ENCODE measurements at regions not wholly inside any gene's neighbourhood (a gene's known extent, or its start where the extent isn't known, plus 50 kb on each side); places are given as distances from the start of the nearest gene placed in this dataset.

DNA sequence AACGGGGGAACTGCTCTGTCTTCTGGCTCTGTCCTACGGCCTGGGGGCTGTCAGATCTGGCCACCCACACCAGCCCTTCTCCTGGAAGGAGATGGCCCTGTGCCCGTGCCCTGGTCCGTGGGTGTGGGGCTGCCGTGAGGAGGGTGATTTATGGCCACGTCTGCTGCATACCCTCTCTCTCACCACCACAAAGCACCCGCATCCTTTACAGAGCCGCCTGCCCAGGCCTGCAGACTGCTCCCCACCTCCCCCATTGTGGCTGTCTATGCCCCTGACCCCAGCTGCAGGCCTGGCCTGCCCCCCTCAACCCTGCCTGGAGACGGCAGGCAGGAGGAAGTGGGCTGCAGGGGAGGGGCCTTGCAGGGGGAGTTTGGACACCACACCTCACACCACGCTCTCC lies 72.7 kb upstream of the GATA5 start:
- POLR2A ChIA-PET, result no interaction called here
- H3K4me3 ChIP-seq (ENCODE audit: low read depth, low read length), result no peak overlapping the region
- TF ChIP-seq, protein P1, sequence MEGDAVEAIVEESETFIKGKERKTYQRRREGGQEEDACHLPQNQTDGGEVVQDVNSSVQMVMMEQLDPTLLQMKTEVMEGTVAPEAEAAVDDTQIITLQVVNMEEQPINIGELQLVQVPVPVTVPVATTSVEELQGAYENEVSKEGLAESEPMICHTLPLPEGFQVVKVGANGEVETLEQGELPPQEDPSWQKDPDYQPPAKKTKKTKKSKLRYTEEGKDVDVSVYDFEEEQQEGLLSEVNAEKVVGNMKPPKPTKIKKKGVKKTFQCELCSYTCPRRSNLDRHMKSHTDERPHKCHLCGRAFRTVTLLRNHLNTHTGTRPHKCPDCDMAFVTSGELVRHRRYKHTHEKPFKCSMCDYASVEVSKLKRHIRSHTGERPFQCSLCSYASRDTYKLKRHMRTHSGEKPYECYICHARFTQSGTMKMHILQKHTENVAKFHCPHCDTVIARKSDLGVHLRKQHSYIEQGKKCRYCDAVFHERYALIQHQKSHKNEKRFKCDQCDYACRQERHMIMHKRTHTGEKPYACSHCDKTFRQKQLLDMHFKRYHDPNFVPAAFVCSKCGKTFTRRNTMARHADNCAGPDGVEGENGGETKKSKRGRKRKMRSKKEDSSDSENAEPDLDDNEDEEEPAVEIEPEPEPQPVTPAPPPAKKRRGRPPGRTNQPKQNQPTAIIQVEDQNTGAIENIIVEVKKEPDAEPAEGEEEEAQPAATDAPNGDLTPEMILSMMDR (IDR thresholded peaks at IDR 0.05; ENCODE audit: insufficient read depth, low read length, missing control alignments), result no peak
- CTCF ChIA-PET, result no interaction called here
- no peak for DNase-seq (ENCODE audit: low read depth, low spot score)

DNA sequence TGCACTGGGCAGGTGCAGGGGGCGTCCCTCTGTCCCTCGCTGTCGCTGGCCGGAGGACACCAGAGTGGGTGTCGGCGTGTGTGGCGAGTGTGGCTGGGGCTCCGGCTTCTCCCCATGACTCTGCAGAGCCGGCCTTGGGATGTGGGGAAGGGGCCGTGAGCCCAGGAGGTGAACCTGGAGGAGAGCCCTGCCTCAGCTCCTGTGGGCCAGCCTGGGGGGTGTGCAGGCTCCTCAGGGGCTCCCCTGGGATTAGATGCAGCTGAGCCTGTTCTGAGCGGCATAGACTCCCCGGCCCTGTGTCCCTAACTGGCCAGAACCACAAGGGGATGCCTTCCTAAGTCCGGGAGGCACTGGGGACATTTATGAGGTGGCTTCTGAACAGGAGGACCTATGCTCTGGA lies 73.2 kb upstream of the GATA5 start:
- TF ChIP-seq, protein P1 (IDR thresholded peaks at IDR 0.05; ENCODE audit: insufficient read depth, low read length, missing control alignments), result no peak
- CTCF ChIA-PET, result no interaction called here
- H3K4me3 ChIP-seq (ENCODE audit: low read depth, low read length), result no peak overlapping the region
- POLR2A ChIA-PET, result no interaction called here
- no peak for DNase-seq (ENCODE audit: low read depth, low spot score)

DNA sequence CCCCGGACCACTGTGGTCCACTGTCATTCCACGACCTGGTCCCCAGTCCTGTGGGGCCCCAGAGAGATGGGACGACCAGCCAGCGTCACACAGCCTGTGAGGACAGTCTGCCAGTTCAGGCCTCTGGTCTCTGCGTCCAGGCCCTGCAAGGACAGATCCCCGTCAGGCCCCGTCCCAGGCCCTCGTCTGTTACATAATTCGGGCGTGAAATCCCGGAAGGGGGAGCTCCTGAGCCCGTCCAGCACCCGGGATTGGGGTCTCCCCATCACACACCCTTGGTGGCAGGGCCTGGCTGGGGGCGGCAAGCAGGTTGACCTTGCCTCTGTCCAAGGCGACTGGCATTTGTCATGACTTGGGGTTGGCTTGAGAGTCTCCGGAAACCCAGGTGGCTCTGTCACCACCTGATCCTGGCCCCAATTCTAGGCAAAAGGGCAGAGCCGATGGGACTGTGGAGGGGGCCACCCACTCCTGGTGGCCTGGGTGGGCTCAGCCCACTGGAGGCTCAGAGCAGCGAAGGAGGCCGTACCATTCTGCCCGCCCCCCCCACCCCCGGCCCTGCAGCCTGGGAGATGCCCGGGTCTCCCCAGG lies 73.8 kb upstream of the GATA5 start:
- DNase-seq (ENCODE audit: low read depth, low spot score), result no peak
- ChIA-PET CTCF (no interaction called here), POLR2A (no interaction called here)
- no peak overlapping the region for H3K4me3 ChIP-seq (ENCODE audit: low read depth, low read length)
- TF ChIP-seq, protein P1 (IDR thresholded peaks at IDR 0.05; ENCODE audit: insufficient read depth, low read length, missing control alignments), result no peak

DNA sequence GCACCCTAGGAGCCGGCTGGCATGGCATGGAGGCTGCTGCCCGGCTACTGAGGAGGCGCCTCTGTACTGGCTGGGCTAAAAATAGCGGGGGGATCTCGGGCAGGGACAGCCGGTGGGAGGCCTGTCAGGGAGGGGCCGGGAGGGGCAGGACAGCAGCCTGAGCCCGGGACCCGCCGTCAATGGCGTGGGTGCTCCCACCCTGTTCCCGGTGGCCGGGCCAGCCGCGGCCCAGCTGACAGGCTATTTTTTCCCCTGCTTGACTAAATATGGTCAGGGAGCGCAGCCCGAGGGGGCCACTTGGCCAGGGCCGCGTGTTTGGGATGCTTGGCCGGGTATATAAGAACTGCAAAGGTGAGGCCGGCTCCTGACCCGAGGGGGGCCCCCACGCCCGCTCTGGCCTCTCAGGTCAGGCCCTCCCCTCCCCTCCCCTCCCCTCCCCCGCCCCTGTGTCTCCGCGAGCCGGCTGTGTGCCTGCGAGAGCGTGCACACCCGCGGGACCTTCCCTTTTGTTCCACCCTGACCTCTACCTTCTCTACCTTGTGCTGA lies 74.4 kb upstream of the GATA5 start:
- POLR2A ChIA-PET, result no interaction called here
- CTCF ChIA-PET, result no interaction called here
- TF ChIP-seq, protein P1 (IDR thresholded peaks at IDR 0.05; ENCODE audit: insufficient read depth, low read length, missing control alignments), result no peak
- DNase-seq (ENCODE audit: low read depth, low spot score), result no peak
- H3K4me3 ChIP-seq (ENCODE audit: low read depth, low read length), result no peak overlapping the region

DNA sequence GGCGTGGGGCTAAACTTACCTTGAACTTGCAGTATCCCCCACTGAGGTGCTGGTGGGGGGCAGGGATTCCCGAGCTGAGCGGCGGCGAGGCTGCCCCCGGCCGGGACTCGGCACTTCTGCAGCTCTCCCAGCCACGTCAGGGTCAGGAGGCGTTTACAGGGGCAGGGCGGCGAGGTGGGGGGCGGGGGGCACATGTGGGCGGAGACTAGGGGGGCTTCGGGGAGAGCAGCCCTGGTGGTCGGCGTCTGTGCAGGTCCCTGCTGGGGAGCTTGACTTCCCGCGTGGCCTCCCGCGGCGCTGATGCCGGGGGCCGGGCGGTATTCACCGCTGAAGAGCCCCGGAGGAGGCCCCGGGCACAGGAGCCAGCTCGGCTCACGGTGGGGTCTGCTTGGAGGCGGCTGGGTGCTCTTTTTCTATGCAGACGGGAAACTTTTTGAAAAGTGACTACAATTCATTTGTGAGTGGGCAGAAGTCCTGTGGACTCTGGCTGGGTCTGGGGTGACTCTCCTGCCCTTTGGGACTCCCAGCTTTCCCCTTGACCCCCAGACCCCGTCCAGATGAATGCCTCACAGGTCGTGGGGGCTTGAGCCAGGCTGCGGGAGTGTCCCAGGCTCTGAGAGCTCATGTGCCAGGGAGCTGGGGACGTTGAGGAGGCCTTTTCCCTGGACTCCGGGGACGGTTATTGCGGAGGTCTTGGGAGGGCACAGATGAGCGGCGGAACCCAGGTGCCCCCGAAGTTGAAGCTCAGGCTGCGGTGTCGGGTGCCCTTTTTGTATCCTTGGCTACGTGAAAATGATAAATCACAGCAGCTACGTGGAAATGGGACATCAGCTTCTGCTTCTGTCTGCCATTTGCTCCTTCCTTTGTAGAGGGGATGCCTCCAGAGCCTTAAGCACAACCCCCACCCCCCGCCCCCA lies 75.9 kb upstream of the GATA5 start:
- TF ChIP-seq, protein P1 (IDR thresholded peaks at IDR 0.05; ENCODE audit: insufficient read depth, low read length, missing control alignments), result no peak
- POLR2A ChIA-PET, result no interaction called here
- no peak overlapping the region for H3K4me3 ChIP-seq (ENCODE audit: low read depth, low read length)
- CTCF ChIA-PET, result no interaction called here
- no peak for DNase-seq (ENCODE audit: low read depth, low spot score)

DNA sequence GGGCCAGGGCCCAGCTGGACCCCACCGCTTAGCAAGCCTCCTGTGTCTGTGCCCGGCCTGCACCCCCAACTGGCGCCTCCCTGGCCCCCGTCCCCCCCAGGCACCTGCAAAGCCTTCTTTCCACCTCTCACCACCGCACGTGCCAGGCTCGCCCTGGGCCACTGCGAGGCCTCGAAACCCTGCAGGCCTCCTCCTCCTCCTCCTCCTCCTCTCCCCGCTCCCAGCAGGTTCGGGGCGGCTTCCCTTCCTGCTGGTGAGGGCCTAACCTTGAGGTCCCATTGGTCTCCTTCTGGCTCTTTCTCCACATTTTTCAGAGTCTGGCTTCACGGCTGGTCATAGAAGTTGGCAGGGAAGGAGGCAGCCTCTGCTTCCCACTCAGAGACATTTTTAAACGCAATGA lies 76.8 kb upstream of the GATA5 start:
- H3K4me3 ChIP-seq (ENCODE audit: low read depth, low read length), result no peak overlapping the region
- no peak for DNase-seq (ENCODE audit: low read depth, low spot score)
- POLR2A ChIA-PET, result no interaction called here
- TF ChIP-seq, protein P1 (IDR thresholded peaks at IDR 0.05; ENCODE audit: insufficient read depth, low read length, missing control alignments), result no peak
- CTCF ChIA-PET, result no interaction called here

Data from AG04449 (cell line).